WI38 (cell line): ENCODE measurements at regions not wholly inside any gene's neighbourhood (a gene's known extent, or its start where the extent isn't known, plus 50 kb on each side); places are given as distances from the start of the nearest gene placed in this dataset.

Source experiments
- H3K4me3 ChIP-seq: 2 replicates; pipeline ENCODE4 v1.5.1; 2011; ENCODE audit warnings: low read depth, mild to moderate bottlenecking, control low read depth, low read length
- CTCF ChIP-seq: IDR thresholded peaks from 2 replicates; pipeline ENCODE4 v1.5.1; 2012; ENCODE audit warnings: low read depth, mild to moderate bottlenecking, control low read depth, low read length

- peak; percentile 83 for TF ChIP-seq CTCF
These were observed 345.1 kb downstream of the DYSF start for GRCh38 chr2:71798266-71799012.

DNA sequence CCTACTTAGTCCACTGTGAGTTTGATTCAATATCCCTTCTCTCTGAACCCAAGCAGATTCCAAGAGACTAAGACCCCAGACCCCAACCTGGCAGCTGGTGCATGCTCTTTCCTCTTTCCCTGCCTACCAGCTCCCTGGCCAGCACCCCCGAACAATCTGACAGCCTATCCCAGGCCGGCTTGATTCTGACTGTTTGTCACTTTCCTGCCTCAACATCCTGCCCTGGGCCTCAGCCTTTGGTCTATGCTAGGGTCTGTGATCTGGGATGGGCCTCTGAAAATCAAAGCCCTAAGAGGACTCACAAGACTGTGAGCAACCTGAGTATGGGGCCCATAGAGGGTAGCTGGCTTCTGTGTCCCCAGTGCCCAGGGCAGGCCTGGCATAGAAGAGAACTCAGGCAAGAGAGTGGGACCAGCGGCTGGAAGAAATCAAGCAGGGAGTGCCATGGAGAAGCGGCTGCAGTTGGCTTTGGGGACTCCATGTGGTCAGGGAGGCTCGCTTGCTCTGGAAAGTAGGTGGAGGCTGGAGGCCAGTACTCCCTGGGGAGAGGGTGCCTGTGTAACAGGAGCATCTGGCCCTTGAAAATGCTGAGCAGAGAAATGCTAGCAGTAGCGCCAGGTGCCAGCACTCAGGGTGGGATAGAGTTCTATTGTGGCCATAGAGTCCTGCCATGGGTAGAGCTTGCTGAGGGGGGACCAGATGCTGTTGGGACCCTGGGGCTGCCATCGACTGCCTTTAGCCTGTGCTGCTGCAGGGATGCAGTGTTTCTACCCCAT lies 343.9 kb downstream of the DYSF start:
- H3K4me3 ChIP-seq = no peak overlapping the region
- no peak for TF ChIP-seq CTCF

More at GRCh38 chr2:71798266-71799012, 345.1 kb downstream of the DYSF start:
- H3K4me3 ChIP-seq = no peak overlapping the region

DNA sequence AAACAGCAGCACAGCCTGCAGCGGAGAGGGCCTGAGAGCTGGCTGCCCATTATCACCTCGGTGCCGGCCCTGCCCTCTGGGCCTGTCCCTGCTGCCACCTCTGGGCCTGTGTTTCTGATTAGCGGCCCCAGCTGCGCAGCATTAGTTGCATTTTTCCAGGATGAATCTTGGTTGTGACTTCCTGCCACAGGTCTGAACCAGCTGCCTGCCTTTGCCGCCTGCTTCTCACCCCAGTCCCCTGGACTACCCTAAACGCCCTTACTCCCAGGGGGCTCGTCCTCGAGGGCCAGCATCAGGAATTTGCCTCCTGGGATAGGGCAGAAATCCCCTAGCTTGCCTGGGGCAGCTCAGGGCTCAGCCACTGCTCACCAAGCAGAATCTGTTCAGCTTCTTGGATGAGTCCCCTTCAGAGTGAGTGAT lies 342.8 kb downstream of the DYSF start:
- no peak for TF ChIP-seq CTCF

GRCh38 chr2:71795486-71795885 lies 342.1 kb downstream of the DYSF start:
- no peak for TF ChIP-seq CTCF
- no peak overlapping the region for H3K4me3 ChIP-seq

More for the DNA sequence above, 342.8 kb downstream of the DYSF start:
- no peak overlapping the region for H3K4me3 ChIP-seq

- no peak for TF ChIP-seq CTCF
- no peak overlapping the region for H3K4me3 ChIP-seq
These were observed 341.2 kb downstream of the DYSF start for GRCh38 chr2:71794611-71795010.

DNA sequence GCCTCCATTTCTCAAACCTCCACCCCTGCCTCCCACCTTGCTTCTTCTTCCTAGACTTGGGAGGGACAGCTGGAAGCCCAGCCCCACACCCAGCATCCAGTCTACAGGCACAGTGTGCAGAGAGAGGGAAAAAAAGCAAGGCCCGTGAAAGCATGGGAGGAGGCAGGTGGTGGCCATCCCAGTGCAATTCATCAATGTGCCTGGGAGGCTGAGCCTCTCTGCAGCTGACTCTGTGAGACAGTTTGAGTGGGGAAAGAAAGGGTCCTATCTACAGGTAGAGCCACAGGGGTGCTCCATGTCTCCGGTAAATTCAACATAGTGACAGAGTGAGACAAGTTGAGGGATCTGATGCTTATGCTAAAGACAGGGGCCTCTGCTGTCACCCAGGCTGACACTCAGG lies 340.6 kb downstream of the DYSF start:
- TF ChIP-seq CTCF = no peak

More for the DNA sequence above, 340.6 kb downstream of the DYSF start:
- H3K4me3 ChIP-seq = no peak overlapping the region
